HPDE6-E6E7 (cell line): ENCODE measurements at regions not wholly inside any gene's neighbourhood (a gene's known extent, or its start where the extent isn't known, plus 50 kb on each side); places are given as distances from the start of the nearest gene placed in this dataset.

Experiments
- DNase-seq: peaks from one replicate; pipeline ENCODE4 v3.0.0; 2011; ENCODE audit warnings: missing footprints; ENCODE audit errors: extremely low spot score

- DNase-seq = no peak
Observed at GRCh38 chr11:105233285-105233684, 93.7 kb upstream of the CARD18 start.

- no peak for DNase-seq
Observed at GRCh38 chr11:105232021-105232420, 92.5 kb upstream of the CARD18 start.

GRCh38 chr11:105230586-105230985, 91.0 kb upstream of the CARD18 start:
- no peak for DNase-seq

GRCh38 chr11:105229761-105230160, 90.2 kb upstream of the CARD18 start:
- no peak for DNase-seq

GRCh38 chr11:105229257-105229656, 89.7 kb upstream of the CARD18 start:
- DNase-seq = no peak

GRCh38 chr11:105227363-105227762, 87.8 kb upstream of the CARD18 start:
- no peak for DNase-seq

GRCh38 chr11:105226766-105227165, 87.2 kb upstream of the CARD18 start:
- DNase-seq = no peak

GRCh38 chr11:105226091-105226490, 86.5 kb upstream of the CARD18 start:
- no peak for DNase-seq

- DNase-seq = no peak
Observed at GRCh38 chr11:105224482-105225253, 85.1 kb upstream of the CARD18 start.

- DNase-seq = no peak
Observed at GRCh38 chr11:105220121-105220520, 80.6 kb upstream of the CARD18 start.

- no peak for DNase-seq
Observed at GRCh38 chr11:105219670-105220069, 80.1 kb upstream of the CARD18 start.

- no peak for DNase-seq
Observed at GRCh38 chr11:105219269-105219668, 79.7 kb upstream of the CARD18 start.

- no peak for DNase-seq
Observed at GRCh38 chr11:105215528-105215927, 76.0 kb upstream of the CARD18 start.

- DNase-seq = no peak
Observed at GRCh38 chr11:105211806-105212554, 72.4 kb upstream of the CARD18 start.

GRCh38 chr11:105208019-105208418, 68.5 kb upstream of the CARD18 start:
- DNase-seq = no peak

GRCh38 chr11:105206633-105207032, 67.1 kb upstream of the CARD18 start:
- no peak for DNase-seq

- no peak for DNase-seq
Observed at GRCh38 chr11:105204636-105205035, 65.1 kb upstream of the CARD18 start.

GRCh38 chr11:105203569-105204240, 64.1 kb upstream of the CARD18 start:
- DNase-seq = no peak

GRCh38 chr11:105202844-105203548, 63.4 kb upstream of the CARD18 start:
- no peak for DNase-seq

GRCh38 chr11:105202422-105202821, 62.9 kb upstream of the CARD18 start:
- no peak for DNase-seq

- DNase-seq = no peak
Observed at GRCh38 chr11:105201166-105201565, 61.6 kb upstream of the CARD18 start.
